ENCODE measurements at regions not wholly inside any gene's neighbourhood (a gene's known extent, or its start where the extent isn't known, plus 50 kb on each side); places are given as distances from the start of the nearest gene placed in this dataset.

DNA sequence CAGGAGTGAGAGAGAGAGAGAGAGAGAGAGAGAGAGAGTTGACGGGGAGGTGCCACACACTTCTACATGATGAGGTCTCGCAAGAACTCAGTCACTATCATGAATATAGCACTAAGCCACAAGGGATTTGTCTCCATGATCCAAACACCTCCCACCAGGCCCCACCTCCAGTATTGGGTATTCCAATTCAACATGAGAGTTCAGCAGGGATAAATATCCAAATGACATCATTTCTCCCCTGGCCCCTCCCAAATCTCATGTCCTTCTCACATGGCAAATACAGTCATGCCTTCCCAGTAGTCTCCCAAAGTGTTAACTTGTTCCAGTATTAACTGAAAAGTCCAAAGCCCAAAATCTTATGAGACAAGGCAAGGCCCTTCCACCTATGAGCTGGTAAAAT, 330.7 kb downstream of the CDH26 start:
- 85 to 92% (median 90%) methylated on average over 2 of the region's 2 CpGs for WGBS, 5 donors
- intact Hi-C loops (cut with DNase I; ENCODE audit: low total_unique reads), result no loop called here

DNA sequence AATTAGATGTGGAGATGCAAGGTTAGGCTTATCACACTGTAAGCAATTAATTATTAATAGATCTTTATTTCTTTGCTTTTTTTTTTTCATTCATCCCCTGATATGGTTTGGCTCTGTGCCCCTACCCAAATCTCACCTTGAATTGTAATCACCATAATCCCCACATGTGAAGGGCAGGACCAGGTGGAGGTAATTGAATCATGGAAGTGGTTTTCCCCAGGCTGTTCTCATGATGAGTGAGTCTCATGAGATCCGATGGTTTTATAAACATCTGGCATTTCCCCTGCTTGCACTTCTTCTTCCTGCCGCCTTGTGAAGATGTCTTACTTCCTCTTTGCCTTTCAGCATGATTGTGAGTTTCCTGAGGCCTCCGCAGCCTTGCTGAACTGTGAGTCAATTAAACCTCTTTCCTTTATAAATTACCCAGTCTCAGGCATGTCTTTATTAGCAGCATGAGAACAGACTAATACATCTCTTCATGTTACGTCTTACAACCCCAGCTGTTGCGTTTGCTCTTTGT, 333.8 kb downstream of the CDH26 start:
- Histone ChIP-seq H3K27ac (no peak overlapping the region), H3K36me3 (no peaks in the 10 kb centered on the region), H3K4me1 (no peaks in the 10 kb centered on the region), H3K4me3 (no peak overlapping the region), H3K27me3 (peaks cover 0 to 9% (median 0%) of the 10 kb centered on the region in 3 donors), H3K9me3 (peaks cover 0 to 28% (median 24%) of the 10 kb centered on the region in 4 donors)
- intact Hi-C loops (cut with DNase I; ENCODE audit: low total_unique reads), result no loop called here
- TF ChIP-seq POLR2AphosphoS5 (IDR thresholded peaks at IDR 0.05), result no peak
- TF ChIP-seq, protein P1, sequence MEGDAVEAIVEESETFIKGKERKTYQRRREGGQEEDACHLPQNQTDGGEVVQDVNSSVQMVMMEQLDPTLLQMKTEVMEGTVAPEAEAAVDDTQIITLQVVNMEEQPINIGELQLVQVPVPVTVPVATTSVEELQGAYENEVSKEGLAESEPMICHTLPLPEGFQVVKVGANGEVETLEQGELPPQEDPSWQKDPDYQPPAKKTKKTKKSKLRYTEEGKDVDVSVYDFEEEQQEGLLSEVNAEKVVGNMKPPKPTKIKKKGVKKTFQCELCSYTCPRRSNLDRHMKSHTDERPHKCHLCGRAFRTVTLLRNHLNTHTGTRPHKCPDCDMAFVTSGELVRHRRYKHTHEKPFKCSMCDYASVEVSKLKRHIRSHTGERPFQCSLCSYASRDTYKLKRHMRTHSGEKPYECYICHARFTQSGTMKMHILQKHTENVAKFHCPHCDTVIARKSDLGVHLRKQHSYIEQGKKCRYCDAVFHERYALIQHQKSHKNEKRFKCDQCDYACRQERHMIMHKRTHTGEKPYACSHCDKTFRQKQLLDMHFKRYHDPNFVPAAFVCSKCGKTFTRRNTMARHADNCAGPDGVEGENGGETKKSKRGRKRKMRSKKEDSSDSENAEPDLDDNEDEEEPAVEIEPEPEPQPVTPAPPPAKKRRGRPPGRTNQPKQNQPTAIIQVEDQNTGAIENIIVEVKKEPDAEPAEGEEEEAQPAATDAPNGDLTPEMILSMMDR (IDR thresholded peaks at IDR 0.05), result no peak
- WGBS, 5 donors, result 61 to 79% (median 73%) methylated on average over 5 of the region's 5 CpGs
- no peak for DNase-seq

More for the DNA sequence above, 330.7 kb downstream of the CDH26 start:
- peaks cover 0 to 35% (median 25%) of the 10 kb centered on the region in 4 donors for H3K9me3 ChIP-seq
- TF ChIP-seq, protein P1 (IDR thresholded peaks at IDR 0.05), result no peak
- TF ChIP-seq POLR2AphosphoS5 (IDR thresholded peaks at IDR 0.05) (no peak), POLR2A (IDR thresholded peaks at IDR 0.05) (no peak), EP300 (IDR thresholded peaks at IDR 0.05) (no peak)
- no peaks in the 10 kb centered on the region for H3K27me3 ChIP-seq
- no peak overlapping the region for H3K4me3 ChIP-seq
- H3K4me1 ChIP-seq, result no peaks in the 10 kb centered on the region
- H3K36me3 ChIP-seq, result no peaks in the 10 kb centered on the region
- no peak overlapping the region for H3K27ac ChIP-seq
- DNase-seq, result no peak

DNA sequence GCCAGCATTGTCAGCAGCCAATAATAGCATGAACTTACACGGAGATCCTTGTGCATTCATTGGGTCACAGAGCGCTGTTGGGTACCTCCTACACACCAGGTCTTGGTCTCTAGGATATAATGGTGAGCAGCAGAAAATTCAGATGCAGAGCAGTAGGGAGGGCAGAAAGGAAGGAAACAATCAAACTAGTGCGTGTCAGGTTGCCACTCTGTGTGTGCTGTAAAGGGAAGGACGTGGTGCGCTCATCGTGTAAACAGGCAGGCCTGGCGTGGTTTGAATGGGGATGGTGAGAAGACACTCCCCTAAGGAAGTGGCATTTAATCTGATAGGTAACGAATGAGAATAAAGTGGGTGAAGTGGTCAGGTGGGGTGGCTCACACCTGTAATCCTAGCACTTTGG, 336.4 kb downstream of the CDH26 start:
- DNase-seq, result no peak
- peaks cover 0 to 16% (median 0%) of the 10 kb centered on the region in 3 donors for H3K27me3 ChIP-seq
- no peak for TF ChIP-seq EP300 (IDR thresholded peaks at IDR 0.05)
- TF ChIP-seq POLR2AphosphoS5 (IDR thresholded peaks at IDR 0.05), result no peak
- TF ChIP-seq, protein P1 (IDR thresholded peaks at IDR 0.05), result no peak
- TF ChIP-seq POLR2A (IDR thresholded peaks at IDR 0.05), result no peak
- H3K27ac ChIP-seq, result no peak overlapping the region
- no peaks in the 10 kb centered on the region for H3K36me3 ChIP-seq
- intact Hi-C loops (cut with DNase I; ENCODE audit: low total_unique reads), result no loop called here
- 57 to 69% (median 63%) methylated on average over 8 of the region's 8 CpGs for WGBS, 5 donors
- H3K4me3 ChIP-seq, result no peak overlapping the region
- peaks cover 0 to under 1% (median under 1%) of the 10 kb centered on the region in 4 donors for H3K4me1 ChIP-seq
- H3K9me3 ChIP-seq, result peaks cover 0 to 21% (median 16%) of the 10 kb centered on the region in 4 donors

DNA sequence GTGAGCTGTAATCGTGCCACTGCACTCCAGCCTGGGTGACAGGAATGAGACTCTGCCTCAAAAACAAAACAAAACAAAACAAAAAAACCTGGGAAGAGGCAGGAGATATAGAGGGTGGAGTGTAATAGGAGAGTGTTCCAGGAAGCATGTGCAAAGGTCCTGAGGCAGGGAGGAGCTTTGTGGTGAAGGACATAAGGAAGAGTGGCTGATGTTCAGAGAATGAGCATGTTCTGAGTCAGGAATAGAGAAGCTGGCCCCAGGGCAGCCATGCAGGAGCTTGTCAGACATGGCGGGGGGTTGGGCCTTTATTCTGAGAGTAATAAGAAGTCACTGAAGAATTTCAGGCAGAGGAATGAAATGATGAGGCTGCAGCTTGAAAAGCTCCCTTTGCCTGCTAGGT, 337.0 kb downstream of the CDH26 start:
- intact Hi-C loops (cut with DNase I; ENCODE audit: low total_unique reads), result no loop called here
- Histone ChIP-seq H3K4me3 (no peak overlapping the region), H3K27ac (no peak overlapping the region), H3K4me1 (peaks cover 0 to 6% (median 3%) of the 10 kb centered on the region in 4 donors), H3K36me3 (no peaks in the 10 kb centered on the region), H3K9me3 (peaks cover 0 to 15% (median 10%) of the 10 kb centered on the region in 4 donors), H3K27me3 (peaks cover 0 to 16% (median 0%) of the 10 kb centered on the region in 3 donors)
- TF ChIP-seq, protein P1 (IDR thresholded peaks at IDR 0.05), result no peak
- TF ChIP-seq EP300 (IDR thresholded peaks at IDR 0.05) (no peak), POLR2A (IDR thresholded peaks at IDR 0.05) (no peak)
- no peak for DNase-seq
- WGBS, 5 donors, result 81 to 91% (median 90%) methylated on average over 2 of the region's 2 CpGs

All from stomach (tissue), 8 donors.